H54 (cell line): ENCODE measurements at regions not wholly inside any gene's neighbourhood (a gene's known extent, or its start where the extent isn't known, plus 50 kb on each side); places are given as distances from the start of the nearest gene placed in this dataset.

Experiments
- DNase-seq: peaks from one replicate; pipeline ENCODE4 v3.0.0; 2011; ENCODE audit warnings: low spot score, mixed read lengths; ENCODE audit not compliant: insufficient read length
- FAIRE-seq: peaks from 3 replicates; lab custom pipeline; 2011; peaks lifted over from hg19 to GRCh38; lab: Jason Lieb, UNC
- POLR2A ChIP-seq: IDR thresholded peaks from 2 replicates; pipeline ENCODE4 v1.6.1; 2011; ENCODE audit warnings: low read depth, mild to moderate bottlenecking, low read length

GRCh38 chr15:59751552-59752413 lies 62.7 kb upstream of the BNIP2 start:
- no peak for FAIRE-seq
- no peak for DNase-seq
- TF ChIP-seq POLR2A = no peak

- no peak for TF ChIP-seq POLR2A
- no peak for FAIRE-seq
- DNase-seq = no peak
Measured at GRCh38 chr15:59746777-59747176, 57.7 kb upstream of the BNIP2 start.

GRCh38 chr15:59741274-59741906 lies 52.3 kb upstream of the BNIP2 start:
- DNase-seq (no peak), FAIRE-seq (no peak)
- TF ChIP-seq POLR2A = no peak

GRCh38 chr15:59739557-59740186 lies 50.6 kb upstream of the BNIP2 start:
- no peak for TF ChIP-seq POLR2A
- no peak for FAIRE-seq

More at GRCh38 chr15:59739557-59740186, 50.6 kb upstream of the BNIP2 start:
- DNase-seq = no peak
